HG03354 (cell line): ENCODE measurements at regions not wholly inside any gene's neighbourhood (a gene's known extent, or its start where the extent isn't known, plus 50 kb on each side); places are given as distances from the start of the nearest gene placed in this dataset.
A peak's percentile ranks its signal among the peaks of the same experiment; 100 is the strongest.

Experiments
- ATAC-seq: cut with Tn5 transposase; IDR thresholded peaks from one replicate; pipeline ENCODE4 v1.9.1; 2021; ENCODE audit warnings: mild to moderate bottlenecking; ENCODE audit not compliant: unreplicated experiment, poor library complexity, severe bottlenecking

GRCh38 chr10:78394047-78394446, 360.4 kb downstream of the RPS24 start:
- no peak for ATAC-seq

GRCh38 chr10:78395162-78395561, 361.5 kb downstream of the RPS24 start:
- ATAC-seq = no peak

- ATAC-seq = no peak
Observed at GRCh38 chr10:78396754-78397153, 363.1 kb downstream of the RPS24 start.

GRCh38 chr10:78397786-78398185, 364.1 kb downstream of the RPS24 start:
- no peak for ATAC-seq

DNA sequence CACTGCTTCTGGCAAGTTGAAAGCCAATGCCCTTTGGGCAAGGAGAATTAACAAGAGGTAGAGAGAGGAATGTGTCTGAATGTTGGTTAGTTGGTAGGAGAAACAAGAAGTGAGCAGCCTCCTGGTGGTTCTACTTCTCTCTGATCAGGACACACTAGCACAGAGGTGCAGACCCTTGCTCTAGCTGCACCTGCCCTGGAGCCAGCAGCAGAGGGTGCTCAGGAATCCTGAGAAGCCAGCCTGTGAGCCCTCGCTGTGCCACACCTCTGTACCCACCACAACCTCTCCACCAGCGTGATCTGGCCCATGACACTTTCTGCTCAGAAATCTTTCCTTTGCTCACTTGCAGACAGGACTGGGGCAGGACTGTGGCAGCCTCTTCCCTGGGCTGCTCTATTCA, 364.7 kb downstream of the RPS24 start:
- ATAC-seq = no peak

DNA sequence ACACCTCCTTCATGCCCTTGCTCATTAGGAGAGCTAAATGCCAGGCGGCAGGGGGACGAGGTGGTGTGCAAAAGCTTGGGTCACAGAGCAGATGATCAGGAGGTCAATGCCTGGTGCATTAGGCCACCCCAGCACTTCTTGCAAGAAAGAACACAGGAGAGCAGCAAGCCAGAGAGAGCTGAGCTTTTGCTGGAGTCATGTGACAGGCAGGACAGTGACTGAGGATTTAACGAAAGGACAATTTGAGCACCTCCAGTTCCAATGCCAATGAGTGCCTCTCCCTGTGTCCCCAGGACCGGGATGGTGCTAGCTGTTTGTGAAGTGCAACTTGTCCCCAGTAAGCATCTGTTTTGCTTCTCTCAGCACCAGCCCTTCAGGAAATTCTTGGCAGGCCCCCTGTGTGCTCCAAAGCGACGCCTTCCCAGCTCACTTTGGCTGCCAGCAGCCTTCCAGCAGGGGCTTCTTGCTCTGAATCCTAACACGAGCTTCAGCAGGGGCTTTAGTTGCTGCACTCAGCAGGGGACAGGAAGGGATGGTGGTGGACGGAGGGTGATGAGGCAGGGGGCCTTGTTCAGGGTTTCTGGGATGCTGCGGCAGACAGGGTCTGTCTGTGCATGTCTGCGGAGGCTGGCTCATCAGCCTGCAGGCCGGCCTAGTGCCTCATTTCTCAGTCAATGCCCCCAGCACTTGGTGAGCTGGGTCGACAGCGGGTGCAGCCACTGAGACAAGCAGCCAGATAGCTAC, 368.1 kb downstream of the RPS24 start:
- ATAC-seq = no peak

- no peak for ATAC-seq
Observed at GRCh38 chr10:78402591-78402990, 368.9 kb downstream of the RPS24 start.

GRCh38 chr10:78403781-78404180, 370.1 kb downstream of the RPS24 start:
- ATAC-seq = no peak

GRCh38 chr10:78404296-78404695, 370.6 kb downstream of the RPS24 start:
- no peak for ATAC-seq

DNA sequence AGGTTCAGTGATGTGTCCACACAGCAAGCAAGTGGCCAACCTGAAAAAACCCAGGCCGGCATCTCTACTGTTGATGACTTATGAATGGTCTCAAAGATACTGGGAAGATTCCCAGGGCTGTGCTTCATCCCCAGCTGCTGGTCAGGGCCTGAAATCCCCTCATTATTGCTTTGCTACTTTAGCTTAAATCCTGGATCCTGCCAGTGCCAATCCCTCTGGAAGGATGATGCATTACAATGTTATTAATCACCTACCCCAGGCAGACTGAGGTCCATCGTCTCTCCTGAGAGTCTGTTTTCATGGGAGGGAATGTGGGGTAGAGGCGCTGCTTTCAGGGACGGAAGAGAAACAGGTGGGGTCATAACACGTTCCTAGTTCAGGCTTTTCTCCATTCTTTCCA, 371.6 kb downstream of the RPS24 start:
- no peak for ATAC-seq

DNA sequence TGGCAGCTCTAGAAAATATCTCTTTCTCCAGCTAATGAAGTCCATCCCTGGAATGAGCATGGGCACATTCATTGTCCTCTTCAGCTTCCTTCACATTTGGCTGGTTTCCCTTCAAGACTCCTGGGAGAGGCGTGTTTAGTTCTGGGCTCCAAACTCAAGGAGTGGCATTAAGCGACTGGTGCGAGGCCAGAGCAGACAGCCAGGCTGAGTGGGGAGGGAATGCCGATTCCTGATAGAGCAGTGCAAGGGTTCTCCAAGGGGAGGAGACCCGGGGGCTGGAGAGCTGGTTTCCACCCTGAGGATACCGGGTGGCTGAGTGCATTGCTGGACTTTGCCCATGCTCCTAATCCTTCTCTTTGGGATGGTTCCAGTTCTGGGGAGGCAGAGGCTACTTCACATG, 372.1 kb downstream of the RPS24 start:
- no peak for ATAC-seq

GRCh38 chr10:78406648-78407008, 373.0 kb downstream of the RPS24 start:
- ATAC-seq = no peak

GRCh38 chr10:78407009-78407711, 373.5 kb downstream of the RPS24 start:
- ATAC-seq = peak; percentile 74

DNA sequence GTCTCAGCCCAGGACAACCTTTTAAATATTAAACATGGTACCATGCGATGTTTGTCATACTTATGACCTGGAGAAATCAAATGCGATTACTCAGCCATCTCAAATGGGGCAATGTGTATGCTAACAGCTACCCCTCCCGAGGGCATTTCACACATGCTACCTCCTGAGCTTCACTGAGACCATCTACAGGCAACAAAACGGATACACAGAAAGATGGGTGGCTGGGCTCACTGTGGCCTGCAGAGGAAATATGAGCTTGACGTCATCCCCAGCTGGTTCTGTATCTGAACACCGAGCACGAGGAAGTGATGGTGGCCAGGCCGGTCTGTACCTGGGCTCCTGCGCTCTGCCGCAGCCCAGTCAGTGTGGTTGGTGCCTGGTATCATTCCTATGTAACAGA, 374.3 kb downstream of the RPS24 start:
- no peak for ATAC-seq

- ATAC-seq = no peak
Observed at GRCh38 chr10:78408671-78409472, 375.2 kb downstream of the RPS24 start.

GRCh38 chr10:78410046-78410965, 376.6 kb downstream of the RPS24 start:
- no peak for ATAC-seq

GRCh38 chr10:78411716-78412115, 378.1 kb downstream of the RPS24 start:
- ATAC-seq = no peak

GRCh38 chr10:78412605-78413004, 378.9 kb downstream of the RPS24 start:
- no peak for ATAC-seq
